ENCODE measurements at regions not wholly inside any gene's neighbourhood (a gene's known extent, or its start where the extent isn't known, plus 50 kb on each side); places are given as distances from the start of the nearest gene placed in this dataset.
A peak's percentile ranks its signal among the peaks of the same experiment; 100 is the strongest.

- intact Hi-C loops (cut with micrococcal nuclease; ENCODE audit: unreplicated experiment) = no loop called here
- H3K4me1 Mint-ChIP-seq (ENCODE audit: low read depth, unreplicated experiment) = peaks cover 8% of the 10 kb centered on the region
- no peak overlapping the region for H3K4me3 Mint-ChIP-seq (ENCODE audit: low read depth, unreplicated experiment)
- CTCF ChIA-PET = no interaction called here
- no peaks in the 10 kb centered on the region for H3K27me3 Mint-ChIP-seq (ENCODE audit: unreplicated experiment)
- peak overlapping the region; percentile 17 for H3K27ac Mint-ChIP-seq (ENCODE audit: unreplicated experiment)
- TF ChIP-seq, protein P1, sequence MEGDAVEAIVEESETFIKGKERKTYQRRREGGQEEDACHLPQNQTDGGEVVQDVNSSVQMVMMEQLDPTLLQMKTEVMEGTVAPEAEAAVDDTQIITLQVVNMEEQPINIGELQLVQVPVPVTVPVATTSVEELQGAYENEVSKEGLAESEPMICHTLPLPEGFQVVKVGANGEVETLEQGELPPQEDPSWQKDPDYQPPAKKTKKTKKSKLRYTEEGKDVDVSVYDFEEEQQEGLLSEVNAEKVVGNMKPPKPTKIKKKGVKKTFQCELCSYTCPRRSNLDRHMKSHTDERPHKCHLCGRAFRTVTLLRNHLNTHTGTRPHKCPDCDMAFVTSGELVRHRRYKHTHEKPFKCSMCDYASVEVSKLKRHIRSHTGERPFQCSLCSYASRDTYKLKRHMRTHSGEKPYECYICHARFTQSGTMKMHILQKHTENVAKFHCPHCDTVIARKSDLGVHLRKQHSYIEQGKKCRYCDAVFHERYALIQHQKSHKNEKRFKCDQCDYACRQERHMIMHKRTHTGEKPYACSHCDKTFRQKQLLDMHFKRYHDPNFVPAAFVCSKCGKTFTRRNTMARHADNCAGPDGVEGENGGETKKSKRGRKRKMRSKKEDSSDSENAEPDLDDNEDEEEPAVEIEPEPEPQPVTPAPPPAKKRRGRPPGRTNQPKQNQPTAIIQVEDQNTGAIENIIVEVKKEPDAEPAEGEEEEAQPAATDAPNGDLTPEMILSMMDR (IDR thresholded peaks at IDR 0.05; ENCODE audit: unreplicated experiment) = no peak
- no TSS peak for BruUV-seq (replicated peaks)
- H3K36me3 Mint-ChIP-seq (ENCODE audit: insufficient read depth, unreplicated experiment) = no peaks in the 10 kb centered on the region
- peak; percentile 5 for DNase-seq
- H3K9me3 Mint-ChIP-seq (ENCODE audit: low read depth, unreplicated experiment) = peaks cover 3% of the 10 kb centered on the region
Measured at GRCh38 chr1:87766737-87767136, 438.1 kb downstream of the LMO4 start.

GRCh38 chr1:87778896-87779295, 450.2 kb downstream of the LMO4 start:
- Mint-ChIP-seq H3K27ac (ENCODE audit: unreplicated experiment) (no peak overlapping the region), H3K36me3 (ENCODE audit: insufficient read depth, unreplicated experiment) (no peaks in the 10 kb centered on the region), H3K4me1 (ENCODE audit: low read depth, unreplicated experiment) (peaks cover 11% of the 10 kb centered on the region), H3K9me3 (ENCODE audit: low read depth, unreplicated experiment) (no peaks in the 10 kb centered on the region), H3K4me3 (ENCODE audit: low read depth, unreplicated experiment) (no peak overlapping the region), H3K27me3 (ENCODE audit: unreplicated experiment) (no peaks in the 10 kb centered on the region)
- no TSS peak for BruUV-seq (replicated peaks)
- CTCF ChIA-PET = interaction anchor here (0.7 to 0.8 kb wide), 4 partner anchors 16 to 411 kb away, joined by 3 to 4 read pairs (median 3); no protein-coding TSS in a partner anchor
- TF ChIP-seq, protein P1 (IDR thresholded peaks at IDR 0.05; ENCODE audit: unreplicated experiment) = no peak
- no peak for DNase-seq
- intact Hi-C loops (cut with micrococcal nuclease; ENCODE audit: unreplicated experiment) = no loop called here

DNA sequence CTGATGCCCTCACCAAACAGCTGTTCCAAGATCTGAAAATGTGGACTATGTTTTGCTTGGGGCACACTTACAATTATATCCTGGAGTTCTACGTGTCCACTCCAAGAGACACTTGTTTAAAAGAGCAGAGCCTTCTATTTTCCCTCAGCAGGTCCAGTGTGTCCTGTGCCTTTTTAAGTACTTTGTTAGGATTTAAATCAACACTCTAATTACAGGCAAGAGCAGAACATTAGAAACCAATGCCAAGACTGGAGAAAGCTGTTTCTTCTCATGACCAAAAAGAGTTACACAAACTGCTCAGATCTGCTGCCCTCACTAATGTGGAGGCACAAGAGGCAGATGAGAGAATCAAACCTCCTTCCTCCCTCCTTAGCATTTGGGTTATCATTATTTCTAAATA, 452.9 kb downstream of the LMO4 start:
- TF ChIP-seq, protein P1 (IDR thresholded peaks at IDR 0.05; ENCODE audit: unreplicated experiment) = no peak
- DNase-seq = no peak
- no peaks in the 10 kb centered on the region for H3K36me3 Mint-ChIP-seq (ENCODE audit: insufficient read depth, unreplicated experiment)
- H3K4me1 Mint-ChIP-seq (ENCODE audit: low read depth, unreplicated experiment) = peaks cover 38% of the 10 kb centered on the region
- no TSS peak for BruUV-seq (replicated peaks)
- CTCF ChIA-PET = no interaction called here
- intact Hi-C loops (cut with micrococcal nuclease; ENCODE audit: unreplicated experiment) = loop anchor here (5.0 to 10.0 kb wide), 3 partner anchors 94 to 627 kb away; no protein-coding TSS in a partner anchor
- H3K27ac Mint-ChIP-seq (ENCODE audit: unreplicated experiment) = no peak overlapping the region
- no peaks in the 10 kb centered on the region for H3K27me3 Mint-ChIP-seq (ENCODE audit: unreplicated experiment)
- no peak overlapping the region for H3K4me3 Mint-ChIP-seq (ENCODE audit: low read depth, unreplicated experiment)
- H3K9me3 Mint-ChIP-seq (ENCODE audit: low read depth, unreplicated experiment) = no peaks in the 10 kb centered on the region

DNA sequence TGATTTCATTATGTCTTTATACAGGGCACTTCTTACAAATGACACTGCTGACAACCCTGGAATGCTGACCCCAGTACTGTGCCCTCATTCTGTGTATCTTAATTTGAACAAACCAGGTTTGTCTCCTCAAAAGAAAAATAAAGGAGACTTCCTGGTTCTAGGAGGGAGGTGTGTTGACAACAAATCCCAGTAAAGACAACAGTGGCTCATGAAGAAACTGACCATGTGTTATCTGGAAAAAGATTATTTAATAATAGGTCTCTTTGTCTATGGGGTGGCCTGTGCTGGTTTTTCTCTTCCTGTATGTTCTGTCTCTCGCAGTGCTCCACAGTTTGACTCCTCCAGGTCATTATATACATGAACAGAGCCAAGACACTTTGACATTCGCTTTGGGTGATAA, 454.6 kb downstream of the LMO4 start:
- CTCF ChIA-PET = no interaction called here

More for the DNA sequence above, 454.6 kb downstream of the LMO4 start:
- peaks cover 54% of the 10 kb centered on the region for H3K4me1 Mint-ChIP-seq (ENCODE audit: low read depth, unreplicated experiment)
- H3K27ac Mint-ChIP-seq (ENCODE audit: unreplicated experiment) = peak overlapping the region; percentile 58
- peaks cover 6% of the 10 kb centered on the region for H3K36me3 Mint-ChIP-seq (ENCODE audit: insufficient read depth, unreplicated experiment)
- intact Hi-C loops (cut with micrococcal nuclease; ENCODE audit: unreplicated experiment) = loop anchor here (5.0 to 10.0 kb wide), 3 partner anchors 96 to 629 kb away; no protein-coding TSS in a partner anchor
- no TSS peak for BruUV-seq (replicated peaks)
- no peak overlapping the region for H3K4me3 Mint-ChIP-seq (ENCODE audit: low read depth, unreplicated experiment)
- H3K27me3 Mint-ChIP-seq (ENCODE audit: unreplicated experiment) = no peaks in the 10 kb centered on the region
- DNase-seq = no peak
- TF ChIP-seq, protein P1 (IDR thresholded peaks at IDR 0.05; ENCODE audit: unreplicated experiment) = no peak
- no peaks in the 10 kb centered on the region for H3K9me3 Mint-ChIP-seq (ENCODE audit: low read depth, unreplicated experiment)
